VCaP (cell line): ENCODE measurements at regions not wholly inside any gene's neighbourhood (a gene's known extent, or its start where the extent isn't known, plus 50 kb on each side); places are given as distances from the start of the nearest gene placed in this dataset.

Experiments
- H3K27ac ChIP-seq: fragments of 450-650 bp; 2 replicates; pipeline ENCODE4 v1.5.1; 2017
- CTCF ChIP-seq: fragments of 450-650 bp; conservative IDR thresholded peaks from 2 replicates; pipeline ENCODE4 v1.5.1; 2017; ENCODE audit warnings: mild to moderate bottlenecking, moderate library complexity

- H3K27ac ChIP-seq = no peak overlapping the region
- no peak for TF ChIP-seq CTCF
These were observed 339.2 kb downstream of the DCAF12L2 start for GRCh38 chrX:125826774-125827451.

- no peak overlapping the region for H3K27ac ChIP-seq
- TF ChIP-seq CTCF = no peak
These were observed 319.8 kb downstream of the DCAF12L2 start for GRCh38 chrX:125846271-125846670.

- H3K27ac ChIP-seq = no peak overlapping the region
- no peak for TF ChIP-seq CTCF
These were observed 315.4 kb downstream of the DCAF12L2 start for GRCh38 chrX:125850693-125851092.

- H3K27ac ChIP-seq = no peak overlapping the region
- TF ChIP-seq CTCF = no peak
These were observed 282.9 kb downstream of the DCAF12L2 start for GRCh38 chrX:125883169-125883568.

- TF ChIP-seq CTCF = no peak
- H3K27ac ChIP-seq = no peak overlapping the region
These were observed 271.1 kb downstream of the DCAF12L2 start for GRCh38 chrX:125894947-125895346.

- no peak for TF ChIP-seq CTCF
- no peak overlapping the region for H3K27ac ChIP-seq
These were observed 270.6 kb downstream of the DCAF12L2 start for GRCh38 chrX:125895518-125895917.

GRCh38 chrX:125926295-125926694, 239.8 kb downstream of the DCAF12L2 start:
- TF ChIP-seq CTCF = no peak
- no peak overlapping the region for H3K27ac ChIP-seq
